ENCODE measurements at regions not wholly inside any gene's neighbourhood (a gene's known extent, or its start where the extent isn't known, plus 50 kb on each side); places are given as distances from the start of the nearest gene placed in this dataset.

DNA sequence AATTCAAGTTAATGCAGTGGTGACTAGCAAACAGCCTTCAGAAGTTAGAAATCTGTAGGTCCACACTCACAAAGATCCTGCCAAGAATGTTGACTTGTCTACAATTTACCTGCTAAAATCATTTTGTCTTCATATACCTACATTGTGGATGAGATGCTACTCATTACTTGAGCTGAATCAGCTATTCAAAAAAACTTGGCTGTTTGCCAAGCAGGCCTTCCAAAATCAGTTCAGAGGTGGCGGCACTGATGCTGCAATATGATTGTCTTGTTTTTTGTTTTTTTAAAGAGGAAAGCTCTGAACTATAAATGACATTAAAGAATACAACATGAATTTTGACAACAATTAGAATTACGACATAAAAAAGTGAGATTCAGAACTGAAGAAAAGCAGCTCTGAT is 354.7 kb upstream of the KHDRBS2 start (continued):
- TF ChIP-seq EP300 (IDR thresholded peaks at IDR 0.05; ENCODE audit: borderline replicate concordance in 1 of 2, low read depth in 1 of 2, low read length in 1 of 2): no peak

GRCh38 chr6:62626661-62627060 is 340.6 kb upstream of the KHDRBS2 start:
- no peaks in the 10 kb centered on the region for H3K36me3 ChIP-seq (replicated peaks in 1 of 2; ENCODE audit: control insufficient read depth in 1 of 2, insufficient read depth in 2 of 2, low read length in 1 of 2)
- H3F3A ChIP-seq (replicated peaks; ENCODE audit: insufficient read depth): no peaks in the 10 kb centered on the region
- no peak overlapping the region for H3K4me2 ChIP-seq
- H3K4me1 ChIP-seq (ENCODE audit: control insufficient read depth in 1 of 2, insufficient read depth in 2 of 2, low read depth in 1 of 2, low read length in 1 of 2): no peaks in the 10 kb centered on the region
- H3K9me2 ChIP-seq: 0 out of 2 replicates have a peak, but pooled peaks cover 3% of the 10 kb centered on the region
- CTCF ChIA-PET: no interaction called here
- DNase-seq: no peak
- no peaks in the 10 kb centered on the region for H3K27me3 ChIP-seq (ENCODE audit: insufficient read depth)
- H3K9ac ChIP-seq: no peak overlapping the region
- WGBS (ENCODE audit: low lambda C conversion rate): 0% methylated on average over 2 of the region's 2 CpGs
- H2AFZ ChIP-seq (ENCODE audit: low read depth): no peak overlapping the region
- no peak overlapping the region for H3K4me3 ChIP-seq (ENCODE audit: low read depth in 2 of 2, low read length in 1 of 2)
- no peak overlapping the region for H3K27ac ChIP-seq (ENCODE audit: low read depth in 2 of 2, low read length in 1 of 2)
- no peaks in the 10 kb centered on the region for H3K79me2 ChIP-seq (ENCODE audit: insufficient read depth)
- TF ChIP-seq, protein P1, sequence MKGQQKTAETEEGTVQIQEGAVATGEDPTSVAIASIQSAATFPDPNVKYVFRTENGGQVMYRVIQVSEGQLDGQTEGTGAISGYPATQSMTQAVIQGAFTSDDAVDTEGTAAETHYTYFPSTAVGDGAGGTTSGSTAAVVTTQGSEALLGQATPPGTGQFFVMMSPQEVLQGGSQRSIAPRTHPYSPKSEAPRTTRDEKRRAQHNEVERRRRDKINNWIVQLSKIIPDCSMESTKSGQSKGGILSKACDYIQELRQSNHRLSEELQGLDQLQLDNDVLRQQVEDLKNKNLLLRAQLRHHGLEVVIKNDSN (IDR thresholded peaks at IDR 0.05; ENCODE audit: borderline replicate concordance, low read depth): no peak
- TF ChIP-seq JUND (IDR thresholded peaks at IDR 0.05): no peak
- no peak for TF ChIP-seq MAX (IDR thresholded peaks at IDR 0.05; ENCODE audit: low read depth)
- TF ChIP-seq GABPA (IDR thresholded peaks at IDR 0.05; ENCODE audit: low read depth): no peak
- no peak for TF ChIP-seq REST (IDR thresholded peaks at IDR 0.05; ENCODE audit: low read depth, low read length)
- TF ChIP-seq RXRA (IDR thresholded peaks at IDR 0.05; ENCODE audit: borderline replicate concordance, low read depth): no peak
- no peak for TF ChIP-seq NFIC (IDR thresholded peaks at IDR 0.05; ENCODE audit: borderline replicate concordance)
- no peak for TF ChIP-seq FOSL2 (IDR thresholded peaks at IDR 0.05; ENCODE audit: borderline replicate concordance, low read depth)
- POLR2A ChIA-PET: no interaction called here
- H3K9me3 ChIP-seq: no peaks in the 10 kb centered on the region
- H4K20me1 ChIP-seq (ENCODE audit: insufficient read depth): no peaks in the 10 kb centered on the region

DNA sequence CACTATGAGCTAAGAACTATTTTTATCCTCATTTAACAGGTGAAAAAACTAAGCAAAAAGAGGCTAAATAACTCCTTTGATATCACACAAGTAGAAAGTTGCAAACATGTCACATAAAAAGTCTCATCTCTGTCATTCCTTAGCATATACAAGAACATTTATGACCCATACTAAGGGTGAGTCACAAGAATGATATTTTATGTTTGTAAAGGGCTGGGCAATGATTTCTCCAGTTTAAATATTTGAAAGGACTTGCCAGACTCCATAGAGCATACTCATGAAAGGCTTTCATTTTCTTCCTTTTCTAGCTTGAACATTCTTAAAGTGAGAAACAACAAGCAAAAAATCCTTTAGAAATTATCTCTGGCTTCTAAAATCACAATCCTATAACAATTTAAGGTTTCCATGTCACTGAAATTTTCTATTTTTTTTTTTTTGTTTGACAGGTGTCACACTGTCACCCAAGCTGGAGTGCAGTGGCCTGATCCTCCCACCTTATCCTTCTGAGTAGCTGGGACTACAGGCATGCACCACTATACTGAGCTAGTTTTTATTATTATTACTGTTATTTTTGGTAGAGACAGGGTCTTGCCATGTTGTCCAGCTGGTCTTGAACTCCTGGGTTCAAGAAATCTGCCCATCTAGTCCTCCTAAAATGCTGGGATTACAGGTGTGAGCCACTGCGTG is 338.0 kb upstream of the KHDRBS2 start:
- Histone ChIP-seq H3K4me3 (ENCODE audit: low read depth in 2 of 2, low read length in 1 of 2) (no peak overlapping the region), H3K9me2 (no peaks in the 10 kb centered on the region), H3K27ac (ENCODE audit: low read depth in 2 of 2, low read length in 1 of 2) (no peak overlapping the region), H3K9me3 (no peaks in the 10 kb centered on the region), H3K27me3 (ENCODE audit: insufficient read depth) (no peaks in the 10 kb centered on the region), H3K79me2 (ENCODE audit: insufficient read depth) (no peaks in the 10 kb centered on the region), H4K20me1 (ENCODE audit: insufficient read depth) (no peaks in the 10 kb centered on the region), H3K9ac (no peak overlapping the region), H3F3A (replicated peaks; ENCODE audit: insufficient read depth) (no peaks in the 10 kb centered on the region), H3K4me1 (ENCODE audit: control insufficient read depth in 1 of 2, insufficient read depth in 2 of 2, low read depth in 1 of 2, low read length in 1 of 2) (no peaks in the 10 kb centered on the region), H2AFZ (ENCODE audit: low read depth) (no peak overlapping the region), H3K36me3 (replicated peaks in 1 of 2; ENCODE audit: control insufficient read depth in 1 of 2, insufficient read depth in 2 of 2, low read length in 1 of 2) (no peaks in the 10 kb centered on the region), H3K4me2 (no peak overlapping the region)
- DNase-seq: no peak
- CTCF ChIA-PET: interaction anchor here (1.4 kb wide), 1 partner anchor 19 kb away, joined by 3 read pairs; no protein-coding TSS in a partner anchor
- TF ChIP-seq JUND (IDR thresholded peaks at IDR 0.05) (no peak), NFIC (IDR thresholded peaks at IDR 0.05; ENCODE audit: borderline replicate concordance) (no peak), GABPA (IDR thresholded peaks at IDR 0.05; ENCODE audit: low read depth) (no peak), MXI1 (IDR thresholded peaks at IDR 0.05; ENCODE audit: low read depth, low read length) (no peak), RCOR1 (IDR thresholded peaks at IDR 0.05; ENCODE audit: low read length) (no peak)
- POLR2A ChIA-PET: no interaction called here
- whole genome bisulfite sequencing (ENCODE audit: low lambda C conversion rate): 25% methylated on average over 1 of the region's 1 CpG
